WERI-Rb-1 (cell line): ENCODE measurements at regions not wholly inside any gene's neighbourhood (a gene's known extent, or its start where the extent isn't known, plus 50 kb on each side); places are given as distances from the start of the nearest gene placed in this dataset.

Experiments used
- DNase-seq: peaks from one replicate; pipeline ENCODE4 v3.0.0-alpha.2; 2020
- H3K27ac ChIP-seq: fragments of 250-450 bp; sonication (Bioruptor Pico); 2 replicates; pipeline ENCODE4 v1.5.1; 2020; ENCODE audit warnings: mild to moderate bottlenecking, moderate library complexity
- H3K27me3 ChIP-seq: fragments of 250-450 bp; sonication (Bioruptor Pico); 2 replicates; pipeline ENCODE4 v1.5.1; 2021; ENCODE audit warnings: mild to moderate bottlenecking, low read depth, moderate library complexity; ENCODE audit not compliant: insufficient read depth, severe bottlenecking
- H3K36me3 ChIP-seq: fragments of 250-450 bp; sonication (Bioruptor Pico); 2 replicates; pipeline ENCODE4 v1.5.1; 2020; ENCODE audit warnings: mild to moderate bottlenecking, moderate library complexity
- H3K4me3 ChIP-seq: 2 replicates; pipeline ENCODE4 v1.5.1; 2011; ENCODE audit warnings: low read depth, mild to moderate bottlenecking, control low read depth, low read length
- H3K9me3 ChIP-seq: fragments of 250-450 bp; sonication (Bioruptor Pico); 2 replicates; pipeline ENCODE4 v1.5.1; 2021; ENCODE audit warnings: mild to moderate bottlenecking, moderate library complexity; ENCODE audit not compliant: severe bottlenecking
- TF ChIP-seq, protein P1 (sequence below): IDR thresholded peaks from 2 replicates; pipeline ENCODE4 v1.5.1; 2011; ENCODE audit warnings: low read depth, mild to moderate bottlenecking, control low read depth, inconsistent platforms, low read length

DNA sequence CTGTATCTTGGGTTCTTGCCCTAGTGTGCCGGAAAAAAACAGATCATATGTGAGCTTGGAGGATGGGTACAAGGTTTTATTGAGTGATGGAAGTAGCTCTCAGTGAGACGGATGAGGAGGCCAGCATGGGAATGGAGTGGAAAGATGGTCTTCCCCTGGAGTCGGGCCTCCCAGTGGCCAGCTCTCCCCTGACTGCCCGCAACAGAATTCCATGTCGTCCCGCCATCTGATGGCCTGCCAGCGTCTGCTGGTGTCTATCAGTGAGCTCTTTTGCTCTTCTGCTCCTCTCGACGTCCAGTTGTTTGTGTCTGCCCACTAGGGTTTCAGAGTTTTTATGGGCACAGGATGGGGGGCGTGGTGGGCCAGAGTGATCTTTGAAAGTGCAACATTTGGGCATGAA, 315.2 kb upstream of the BRINP3 start:
- Histone ChIP-seq H3K9me3 (no peaks in the 10 kb centered on the region), H3K4me3 (no peak overlapping the region), H3K36me3 (no peaks in the 10 kb centered on the region), H3K27me3 (no peaks in the 10 kb centered on the region), H3K27ac (no peak overlapping the region)
- no peak for DNase-seq
- TF ChIP-seq, protein P1, sequence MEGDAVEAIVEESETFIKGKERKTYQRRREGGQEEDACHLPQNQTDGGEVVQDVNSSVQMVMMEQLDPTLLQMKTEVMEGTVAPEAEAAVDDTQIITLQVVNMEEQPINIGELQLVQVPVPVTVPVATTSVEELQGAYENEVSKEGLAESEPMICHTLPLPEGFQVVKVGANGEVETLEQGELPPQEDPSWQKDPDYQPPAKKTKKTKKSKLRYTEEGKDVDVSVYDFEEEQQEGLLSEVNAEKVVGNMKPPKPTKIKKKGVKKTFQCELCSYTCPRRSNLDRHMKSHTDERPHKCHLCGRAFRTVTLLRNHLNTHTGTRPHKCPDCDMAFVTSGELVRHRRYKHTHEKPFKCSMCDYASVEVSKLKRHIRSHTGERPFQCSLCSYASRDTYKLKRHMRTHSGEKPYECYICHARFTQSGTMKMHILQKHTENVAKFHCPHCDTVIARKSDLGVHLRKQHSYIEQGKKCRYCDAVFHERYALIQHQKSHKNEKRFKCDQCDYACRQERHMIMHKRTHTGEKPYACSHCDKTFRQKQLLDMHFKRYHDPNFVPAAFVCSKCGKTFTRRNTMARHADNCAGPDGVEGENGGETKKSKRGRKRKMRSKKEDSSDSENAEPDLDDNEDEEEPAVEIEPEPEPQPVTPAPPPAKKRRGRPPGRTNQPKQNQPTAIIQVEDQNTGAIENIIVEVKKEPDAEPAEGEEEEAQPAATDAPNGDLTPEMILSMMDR = no peak

DNA sequence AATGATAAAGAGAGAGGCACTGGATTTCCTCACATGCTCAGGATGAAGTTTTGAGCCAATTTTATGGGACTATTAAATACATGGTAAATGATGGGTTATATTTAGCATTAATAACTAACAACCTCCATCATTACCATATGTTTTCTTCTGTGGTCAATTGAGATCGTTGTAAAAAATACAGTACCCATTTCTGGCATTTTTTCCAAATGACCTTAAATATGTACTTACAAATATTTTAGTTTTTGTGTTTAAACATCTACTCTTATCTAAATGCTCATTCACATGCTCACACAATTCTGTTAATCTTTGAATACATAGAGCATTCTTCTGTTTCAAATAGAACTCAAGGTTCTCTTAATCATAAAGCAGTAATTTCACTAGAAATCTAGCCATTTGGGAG, 330.0 kb upstream of the BRINP3 start:
- H3K4me3 ChIP-seq = no peak overlapping the region
- no peaks in the 10 kb centered on the region for H3K36me3 ChIP-seq
- no peak overlapping the region for H3K27ac ChIP-seq
- H3K27me3 ChIP-seq = no peaks in the 10 kb centered on the region
- H3K9me3 ChIP-seq = no peaks in the 10 kb centered on the region
- TF ChIP-seq, protein P1 = no peak
- no peak for DNase-seq

GRCh38 chr1:190808035-190808434, 330.4 kb upstream of the BRINP3 start:
- TF ChIP-seq, protein P1 = no peak
- DNase-seq = no peak

DNA sequence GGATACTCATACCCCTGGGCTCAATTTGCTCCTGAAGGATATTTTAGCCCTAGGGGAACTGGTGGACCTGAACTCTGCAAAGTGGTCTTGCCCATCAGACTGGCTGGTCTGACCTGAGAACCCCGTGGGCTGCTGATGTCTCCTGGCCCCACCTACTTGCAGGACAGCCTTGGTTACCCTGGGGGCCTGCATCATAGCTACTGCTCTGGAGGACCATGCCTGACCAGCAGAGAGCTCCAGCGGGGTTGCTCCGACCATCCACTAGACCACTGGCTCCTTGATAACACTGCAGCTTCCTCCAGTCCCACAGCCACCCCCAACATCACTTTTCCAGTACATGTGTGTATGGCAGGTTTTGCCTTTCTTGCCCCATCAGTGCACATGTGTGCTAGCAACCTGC, 331.6 kb upstream of the BRINP3 start:
- Histone ChIP-seq H3K27me3 (no peaks in the 10 kb centered on the region), H3K27ac (no peak overlapping the region), H3K4me3 (no peak overlapping the region), H3K9me3 (no peaks in the 10 kb centered on the region), H3K36me3 (no peaks in the 10 kb centered on the region)
- TF ChIP-seq, protein P1 = no peak
- no peak for DNase-seq

More at GRCh38 chr1:190808035-190808434, 330.4 kb upstream of the BRINP3 start:
- Histone ChIP-seq H3K27me3 (no peaks in the 10 kb centered on the region), H3K4me3 (no peak overlapping the region), H3K36me3 (no peaks in the 10 kb centered on the region), H3K27ac (no peak overlapping the region), H3K9me3 (no peaks in the 10 kb centered on the region)

DNA sequence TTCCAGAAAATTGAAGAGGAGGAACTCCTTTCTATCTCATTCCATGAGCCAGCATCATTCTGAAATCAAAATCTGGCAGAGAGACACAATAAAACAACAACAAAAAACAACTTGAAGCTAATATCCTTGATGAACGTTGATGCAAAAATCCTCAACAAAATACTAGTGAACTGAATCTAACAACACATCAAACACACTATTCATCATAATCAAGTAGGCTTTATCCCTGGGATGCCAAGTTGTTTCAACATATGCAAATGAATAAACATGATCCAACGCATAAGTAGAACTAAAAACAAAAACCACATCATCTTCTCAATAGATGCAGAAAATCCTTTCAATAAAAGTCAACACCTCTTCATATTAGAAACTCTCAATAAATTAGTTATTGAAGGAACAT, 335.3 kb upstream of the BRINP3 start:
- H3K36me3 ChIP-seq = no peaks in the 10 kb centered on the region
- H3K27ac ChIP-seq = no peak overlapping the region
- no peak for DNase-seq
- no peaks in the 10 kb centered on the region for H3K27me3 ChIP-seq
- TF ChIP-seq, protein P1 = no peak
- H3K4me3 ChIP-seq = no peak overlapping the region
- no peaks in the 10 kb centered on the region for H3K9me3 ChIP-seq

- H3K9me3 ChIP-seq = no peaks in the 10 kb centered on the region
- H3K27me3 ChIP-seq = no peaks in the 10 kb centered on the region
- no peak overlapping the region for H3K27ac ChIP-seq
- H3K4me3 ChIP-seq = no peak overlapping the region
- DNase-seq = no peak
- TF ChIP-seq, protein P1 = no peak
- no peaks in the 10 kb centered on the region for H3K36me3 ChIP-seq
Measured at GRCh38 chr1:190832511-190832910, 354.8 kb upstream of the BRINP3 start.
